GM18868 (cell line): ENCODE measurements at regions not wholly inside any gene's neighbourhood (a gene's known extent, or its start where the extent isn't known, plus 50 kb on each side); places are given as distances from the start of the nearest gene placed in this dataset.
"Not testable (repeated sequence)": the region's sequence is repeated elsewhere in the genome, so short reads cannot be mapped to it uniquely, and the experiment has no call there.

ENCODE experiments used
- ATAC-seq: cut with Tn5 transposase; IDR thresholded peaks from one replicate; pipeline ENCODE4 v1.9.1; 2021; ENCODE audit warnings: mild to moderate bottlenecking, moderate library complexity; ENCODE audit not compliant: unreplicated experiment

- no peak for ATAC-seq
These were observed 50.9 kb upstream of the OSTN start for GRCh38 chr3:191148131-191148530.

DNA sequence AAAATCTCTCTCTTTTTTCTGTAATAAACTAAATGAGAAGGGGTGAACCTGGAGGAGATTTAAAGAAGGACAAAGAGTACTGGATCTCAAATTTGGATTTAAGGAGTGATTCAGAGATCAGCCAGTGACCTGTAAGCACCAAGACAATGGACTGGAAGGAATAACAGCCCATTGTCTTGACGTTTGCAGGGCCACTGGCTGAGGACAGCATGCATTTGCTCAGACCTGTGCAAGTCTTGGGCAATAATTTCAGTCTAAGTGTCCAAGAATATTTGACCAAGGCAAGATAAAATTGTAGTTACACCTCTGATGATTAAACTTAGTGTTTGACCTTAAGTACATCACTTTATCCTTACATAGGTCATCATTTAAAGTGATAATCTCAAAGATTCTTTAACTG, 55.8 kb upstream of the OSTN start:
- no peak for ATAC-seq

- no peak for ATAC-seq
These were observed 57.3 kb upstream of the OSTN start for GRCh38 chr3:191141728-191142127.

- peak; percentile 43 for ATAC-seq
These were observed 59.3 kb upstream of the OSTN start for GRCh38 chr3:191139736-191140135.

DNA sequence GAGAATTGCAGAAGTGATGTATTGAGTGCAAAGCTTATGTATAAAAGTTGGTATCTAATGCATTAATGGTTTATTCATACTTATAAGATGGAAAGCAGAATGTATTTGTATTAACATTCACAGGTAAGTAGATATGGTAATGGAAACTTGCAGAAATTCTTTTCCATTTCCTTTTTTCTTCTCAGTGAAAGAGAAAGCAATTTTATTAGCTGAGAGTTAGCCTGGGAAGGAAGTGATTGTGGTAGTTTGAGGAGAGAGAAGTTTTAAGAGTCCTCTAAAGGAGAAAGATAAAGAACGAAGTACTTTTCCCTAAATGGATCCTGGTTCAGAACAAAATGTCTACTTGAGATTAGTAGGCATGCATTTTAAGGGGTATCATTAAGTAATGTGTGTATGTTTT, 60.1 kb upstream of the OSTN start:
- ATAC-seq = no peak

GRCh38 chr3:191137708-191138107, 61.3 kb upstream of the OSTN start:
- ATAC-seq = no peak

DNA sequence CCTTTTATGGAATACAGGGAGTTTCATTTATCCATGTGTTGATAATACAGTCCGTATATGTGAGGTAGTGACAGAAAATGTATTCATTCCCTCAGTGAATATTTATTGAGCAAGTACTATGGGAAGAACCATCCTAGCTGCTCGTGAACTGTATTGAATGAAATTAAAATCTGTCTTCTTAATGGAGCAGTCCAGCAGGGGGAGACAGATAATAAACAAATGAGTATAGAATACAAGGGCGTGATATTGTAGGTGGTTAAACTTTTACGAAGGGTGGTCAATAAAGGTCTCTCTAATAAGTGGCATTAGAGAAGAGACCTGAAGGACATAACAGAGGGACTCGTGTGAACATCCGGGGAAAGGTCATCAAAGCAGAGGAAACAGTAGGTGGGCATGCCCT, 62.7 kb upstream of the OSTN start:
- no peak for ATAC-seq

DNA sequence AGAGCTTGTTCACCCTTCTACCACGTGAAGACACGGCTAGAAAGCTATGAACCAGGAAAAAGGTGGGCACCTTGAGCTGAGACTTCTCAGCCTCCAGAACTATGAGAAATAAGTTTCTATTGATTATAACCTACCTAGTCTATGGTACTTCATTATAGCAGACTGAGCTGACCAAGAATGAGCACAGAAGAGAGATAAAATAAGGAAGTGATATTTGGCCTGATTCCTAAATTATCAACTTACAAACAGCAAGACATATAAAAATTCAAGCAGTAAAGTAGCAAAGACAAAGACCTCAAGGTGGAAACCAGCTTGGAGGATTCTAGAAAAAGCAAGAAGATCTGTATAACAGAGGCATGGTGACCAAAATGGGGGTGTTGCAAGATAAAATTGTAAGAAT, 63.9 kb upstream of the OSTN start:
- peak; percentile 32 for ATAC-seq

DNA sequence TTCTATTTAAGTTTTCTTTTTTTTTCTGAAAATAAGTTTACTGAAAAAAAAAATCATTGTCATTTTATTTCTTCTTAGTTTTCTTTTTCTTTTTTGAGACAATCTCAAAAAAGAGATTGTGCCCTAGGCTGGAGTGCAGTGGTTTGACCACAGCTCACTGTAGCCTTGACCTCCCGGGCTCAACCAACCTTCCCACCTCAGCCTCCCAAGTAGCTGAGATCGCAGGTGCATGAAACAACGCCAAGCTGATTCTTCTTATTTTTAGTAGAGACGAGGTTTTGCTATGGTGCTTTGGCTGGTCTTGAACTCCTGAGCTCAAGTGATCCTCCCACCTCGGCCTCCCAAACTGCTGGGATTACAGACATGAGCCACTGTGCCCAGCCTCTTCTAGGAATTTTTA, 65.7 kb upstream of the OSTN start:
- no peak for ATAC-seq

DNA sequence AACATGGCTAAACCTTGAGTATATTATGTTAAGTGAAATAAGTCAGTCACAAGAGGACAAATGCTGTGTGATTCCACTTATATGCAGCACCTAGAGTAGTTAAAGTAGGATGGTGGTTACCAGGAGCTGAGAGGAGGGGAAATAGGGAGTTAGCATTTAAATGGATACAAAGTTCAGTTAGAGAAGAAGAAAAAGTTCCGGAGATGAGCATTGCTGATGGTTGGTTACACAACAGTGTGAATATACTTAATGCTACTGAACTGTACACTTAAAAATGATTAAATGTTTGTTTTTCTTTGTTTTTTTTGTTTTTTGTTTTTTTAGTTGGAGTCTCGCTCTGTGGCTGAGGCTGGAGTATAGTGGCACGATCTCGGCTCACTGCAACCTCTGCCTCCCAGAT, 67.7 kb upstream of the OSTN start:
- no peak for ATAC-seq

GRCh38 chr3:191124891-191125290, 74.2 kb upstream of the OSTN start:
- not testable (repeated sequence) for ATAC-seq

DNA sequence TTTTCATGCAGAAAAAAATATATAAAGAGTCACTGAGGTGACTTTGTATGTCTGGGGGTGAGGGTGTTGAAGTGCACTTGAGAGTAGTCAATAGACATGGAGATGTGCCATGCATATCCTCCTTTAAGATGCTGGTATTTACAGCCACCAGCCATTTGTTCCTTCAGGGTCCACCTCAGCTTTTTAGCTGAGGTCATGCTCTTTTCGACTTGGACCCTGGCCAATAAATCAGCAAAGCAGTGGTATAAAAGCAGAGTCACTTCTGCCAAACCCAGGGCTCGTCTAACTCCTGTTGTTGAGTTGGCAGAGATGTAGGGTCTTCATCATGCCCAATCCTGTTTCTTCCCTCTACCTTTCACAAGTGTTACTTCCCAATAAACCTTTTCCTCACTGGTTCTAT, 75.1 kb upstream of the OSTN start:
- no peak for ATAC-seq

DNA sequence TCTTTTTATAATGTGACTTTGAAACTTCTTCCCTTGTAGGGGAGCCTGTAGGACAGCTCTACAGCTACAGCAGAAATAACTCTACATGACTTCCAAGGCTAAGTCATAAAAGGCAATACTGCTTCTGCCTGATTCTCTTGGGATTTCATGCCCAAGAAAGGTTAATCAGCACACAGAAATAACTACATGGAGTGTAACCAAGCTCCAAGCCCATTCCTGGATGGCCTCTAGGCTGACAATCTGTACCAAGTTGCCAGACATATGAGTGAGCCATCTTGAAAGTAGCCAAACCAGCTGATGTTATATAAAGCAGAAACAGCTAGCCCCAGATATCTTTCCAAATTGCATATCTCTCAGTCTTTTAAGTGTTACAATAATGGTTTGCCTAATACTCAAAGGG, 75.8 kb upstream of the OSTN start:
- ATAC-seq = no peak

GRCh38 chr3:191120447-191121298, 78.4 kb upstream of the OSTN start:
- ATAC-seq = no peak

DNA sequence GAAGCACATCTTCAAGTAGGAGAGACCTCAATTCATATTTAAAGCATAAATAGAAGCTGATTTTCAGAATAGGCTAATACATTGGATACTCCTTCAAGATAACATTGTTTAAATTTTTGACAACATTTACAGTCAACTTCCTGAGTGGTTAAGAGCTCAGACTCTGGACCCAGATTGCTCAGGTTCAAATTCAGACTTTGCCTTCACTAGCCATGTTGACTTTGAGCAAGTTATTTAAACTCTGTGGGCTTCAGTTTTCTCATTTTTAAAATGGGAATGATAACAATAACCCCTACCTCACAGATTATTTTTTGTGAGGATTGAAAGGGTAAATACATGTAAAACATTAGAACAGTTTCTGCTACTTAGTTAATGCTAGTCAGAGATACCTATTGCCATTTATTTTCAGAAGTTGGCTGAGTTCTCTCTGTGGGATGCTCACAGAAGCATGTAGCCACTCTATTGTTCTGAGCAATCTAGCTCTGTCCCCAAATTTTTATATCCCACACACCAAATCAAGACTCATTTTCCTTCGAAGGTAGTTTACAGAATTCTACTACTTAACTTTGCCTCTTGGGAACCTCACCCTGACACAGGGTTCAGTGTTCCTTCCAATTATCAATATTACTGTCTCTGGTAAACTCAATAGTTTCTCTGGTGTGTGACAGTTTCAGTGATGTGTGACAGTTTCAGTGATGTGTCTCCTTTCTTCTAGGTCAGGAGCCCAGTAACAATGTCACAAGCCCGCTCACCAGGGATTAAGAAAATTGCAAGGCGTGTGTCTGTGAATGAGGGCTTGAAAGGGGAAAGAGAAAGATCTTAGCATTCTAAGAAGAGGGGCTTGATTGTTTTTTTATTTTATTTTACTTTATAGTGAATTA, 79.4 kb upstream of the OSTN start:
- ATAC-seq = no peak

GRCh38 chr3:191111722-191112121, 87.3 kb upstream of the OSTN start:
- ATAC-seq = no peak

- ATAC-seq = peak; percentile 86
These were observed 93.6 kb upstream of the OSTN start for GRCh38 chr3:191105418-191105817.

DNA sequence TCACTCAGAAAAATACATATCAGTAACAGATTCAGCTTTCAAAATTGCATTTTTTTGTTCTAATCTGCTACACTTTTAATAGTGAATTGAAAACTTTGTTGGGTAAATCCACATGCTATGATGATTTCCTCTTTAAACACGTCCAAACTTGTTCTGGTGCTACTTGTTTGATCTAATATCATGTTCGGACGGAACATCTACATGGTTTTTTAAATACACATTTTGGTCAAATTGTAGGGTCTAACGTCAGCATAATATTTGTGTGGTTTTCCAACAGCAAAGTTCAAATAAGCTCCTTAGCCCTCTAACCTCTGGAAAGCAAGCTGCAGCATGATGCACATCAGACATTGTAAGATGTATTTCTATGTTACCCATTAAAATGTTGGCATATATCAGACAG, 98.5 kb upstream of the OSTN start:
- ATAC-seq = no peak

DNA sequence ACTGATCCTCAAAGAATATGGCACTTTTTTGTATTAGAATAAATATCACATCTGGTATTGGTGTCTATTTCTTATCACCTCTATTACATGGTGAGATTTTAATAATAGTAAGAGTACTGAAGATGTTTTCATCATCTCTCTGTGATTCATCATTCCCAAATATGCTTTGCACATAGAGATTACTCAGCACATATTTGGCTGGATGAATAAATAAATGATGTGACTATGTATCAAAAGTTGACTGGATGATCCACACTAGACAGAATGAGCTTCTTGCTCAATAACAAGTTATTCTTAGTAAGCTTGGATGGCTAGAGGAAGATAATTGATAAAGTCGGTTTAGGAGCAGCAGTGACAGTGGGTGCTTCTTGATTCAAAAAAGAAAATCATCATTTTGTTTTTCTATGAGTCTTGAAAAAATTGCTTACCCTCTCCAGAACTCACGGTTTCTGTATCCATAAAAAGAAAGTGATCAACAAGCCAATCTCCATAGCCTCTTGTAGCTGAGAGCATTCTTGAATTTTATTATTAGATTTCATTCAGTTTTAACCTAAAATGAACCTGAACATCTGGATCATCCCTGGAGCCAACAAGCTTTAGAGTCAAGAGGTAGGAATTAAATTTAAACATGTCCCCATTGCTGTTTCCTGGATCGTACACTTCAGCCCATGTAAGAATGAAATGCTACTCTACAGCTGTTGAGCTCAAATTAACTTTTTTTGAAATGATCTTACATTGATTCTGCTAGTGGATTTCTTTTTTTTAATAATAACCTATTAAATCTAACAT, 104.8 kb upstream of the OSTN start:
- ATAC-seq = no peak

DNA sequence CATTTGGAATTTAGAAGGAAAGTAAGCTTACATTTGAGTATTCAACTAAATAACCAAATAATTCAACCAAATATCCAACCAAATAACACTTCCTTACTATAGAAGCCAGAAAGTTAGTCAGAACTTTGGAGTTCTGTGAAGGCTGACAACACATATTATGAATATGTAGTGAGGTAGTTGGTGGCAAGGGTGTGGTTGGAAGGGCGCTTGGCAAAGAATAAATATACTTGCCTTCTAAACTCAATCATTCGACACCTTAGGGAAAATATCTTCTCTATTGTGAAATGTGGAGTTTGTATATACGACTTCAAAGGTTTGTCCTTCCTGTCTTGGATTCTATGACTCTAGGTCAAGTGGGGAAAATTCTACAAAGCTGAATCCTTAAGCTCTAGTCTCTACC, 111.7 kb upstream of the OSTN start:
- ATAC-seq = no peak

- ATAC-seq = no peak
These were observed 114.0 kb upstream of the OSTN start for GRCh38 chr3:191085091-191085490.
